Endodermal cell (in vitro differentiated cells): ENCODE measurements at regions not wholly inside any gene's neighbourhood (a gene's known extent, or its start where the extent isn't known, plus 50 kb on each side); places are given as distances from the start of the nearest gene placed in this dataset.
A peak's percentile ranks its signal among the peaks of the same experiment; 100 is the strongest.

Experiments used
- DNase-seq: peaks from one replicate; pipeline ENCODE4 v3.0.0-alpha.2; 2017
- H3K27ac ChIP-seq: 2 replicates; pipeline ENCODE4 v1.5.1; 2013; ENCODE audit warnings: mild to moderate bottlenecking, low read depth, low read length, moderate library complexity
- H3K27me3 ChIP-seq: 2 replicates; pipeline ENCODE4 v1.6.1; 2013; ENCODE audit warnings: mild to moderate bottlenecking, low read length, moderate library complexity; ENCODE audit not compliant: insufficient read depth, control insufficient read depth, poor library complexity, severe bottlenecking
- H3K36me3 ChIP-seq: 2 replicates; pipeline ENCODE4 v1.7.0; 2013; ENCODE audit warnings: mild to moderate bottlenecking, low read length, moderate library complexity; ENCODE audit not compliant: control insufficient read depth, insufficient read depth
- H3K4me1 ChIP-seq: one replicate; pipeline ENCODE4 v1.7.0; 2013; ENCODE audit warnings: low read length; ENCODE audit not compliant: control insufficient read depth, insufficient read depth
- H3K4me3 ChIP-seq: 2 replicates; pipeline ENCODE4 v1.5.1; 2013; ENCODE audit warnings: mild to moderate bottlenecking, low read length, moderate library complexity
- H3K9ac ChIP-seq: 2 replicates; pipeline ENCODE4 v1.6.1; 2013; ENCODE audit warnings: mild to moderate bottlenecking, low read length, moderate library complexity; ENCODE audit not compliant: poor library complexity, severe bottlenecking; ENCODE audit errors: extremely low read depth
- H3K9me3 ChIP-seq: 2 replicates; pipeline ENCODE4 v1.6.1; 2013; ENCODE audit warnings: mild to moderate bottlenecking, low read length, moderate library complexity; ENCODE audit not compliant: control insufficient read depth
- H3K27ac Mint-ChIP-seq: 2 replicates; pipeline ENCODE4 v1.8.0; 2020; ENCODE audit warnings: mixed read lengths
- H3K27me3 Mint-ChIP-seq: 2 replicates; pipeline ENCODE4 v1.8.0; 2021; ENCODE audit warnings: mild to moderate bottlenecking, mixed read lengths; ENCODE audit not compliant: insufficient read depth
- H3K36me3 Mint-ChIP-seq: 2 replicates; pipeline ENCODE4 v1.8.0; 2020; ENCODE audit warnings: low read depth, mixed read lengths
- H3K4me1 Mint-ChIP-seq: 2 replicates; pipeline ENCODE4 v1.8.0; 2020; ENCODE audit warnings: mixed read lengths
- H3K4me3 Mint-ChIP-seq: 2 replicates; pipeline ENCODE4 v1.8.0; 2020; ENCODE audit warnings: mild to moderate bottlenecking, moderate library complexity, mixed read lengths
- H3K9me3 Mint-ChIP-seq: 2 replicates; pipeline ENCODE4 v1.8.0; 2020; ENCODE audit warnings: mild to moderate bottlenecking, mixed read lengths
- CTCF ChIP-seq: fragments of 200-600 bp; sonication (generic); conservative IDR thresholded peaks from 2 replicates; pipeline ENCODE4 v1.5.0; 2021; ENCODE audit warnings: antibody characterized with exemption, mild to moderate bottlenecking
- WGBS, 2 experiments: methylation state at CpG; one replicate each; pipeline versions ENCODE4 v1.1.5 to v1.1.7; 2013; ENCODE audit warnings: missing lambda C conversion rate in 2 of 2, mixed read lengths in 1 of 2; ENCODE audit not compliant: insufficient coverage in 1 of 2, insufficient read length in 1 of 2; 5-methylcytosine and 5-hydroxymethylcytosine counted together

GRCh38 chr21:15531986-15532385 is 197.8 kb upstream of the USP25 start:
- H3K27me3 ChIP-seq = no peaks in the 10 kb centered on the region

GRCh38 chr21:15533618-15534017 is 196.2 kb upstream of the USP25 start:
- Histone ChIP-seq H3K4me1 (no peaks in the 10 kb centered on the region), H3K9me3 (peaks cover 17% of the 10 kb centered on the region), H3K36me3 (no peaks in the 10 kb centered on the region), H3K4me3 (no peak overlapping the region), H3K9ac (no peak overlapping the region), H3K27me3 (no peaks in the 10 kb centered on the region), H3K27ac (no peak overlapping the region)
- Mint-ChIP-seq H3K4me3 (no peak overlapping the region), H3K9me3 (peaks cover 8% of the 10 kb centered on the region), H3K27me3 (no peaks in the 10 kb centered on the region), H3K4me1 (no peaks in the 10 kb centered on the region), H3K36me3 (no peaks in the 10 kb centered on the region), H3K27ac (no peak overlapping the region)
- no peak for TF ChIP-seq CTCF
- 83 to 89% methylated on average over 2 to 4 of the region's 4 CpGs for WGBS, 2 experiments
- no peak for DNase-seq

More at GRCh38 chr21:15531986-15532385, 197.8 kb upstream of the USP25 start:
- H3K4me3 Mint-ChIP-seq = no peak overlapping the region
- no peak overlapping the region for H3K9ac ChIP-seq
- H3K36me3 Mint-ChIP-seq = no peaks in the 10 kb centered on the region
- H3K36me3 ChIP-seq = no peaks in the 10 kb centered on the region
- H3K9me3 ChIP-seq = peaks cover 17% of the 10 kb centered on the region
- H3K27me3 Mint-ChIP-seq = no peaks in the 10 kb centered on the region
- no peak for TF ChIP-seq CTCF
- H3K9me3 Mint-ChIP-seq = peaks cover 8% of the 10 kb centered on the region
- no peaks in the 10 kb centered on the region for H3K4me1 Mint-ChIP-seq
- WGBS, 2 experiments = 91 to 100% methylated on average over 3 of the region's 3 CpGs
- H3K27ac Mint-ChIP-seq = no peak overlapping the region
- no peaks in the 10 kb centered on the region for H3K4me1 ChIP-seq
- H3K27ac ChIP-seq = no peak overlapping the region
- no peak overlapping the region for H3K4me3 ChIP-seq
- DNase-seq = no peak

- Mint-ChIP-seq H3K4me1 (no peaks in the 10 kb centered on the region), H3K36me3 (no peaks in the 10 kb centered on the region), H3K4me3 (no peak overlapping the region), H3K27me3 (no peaks in the 10 kb centered on the region), H3K9me3 (peaks cover 8% of the 10 kb centered on the region), H3K27ac (no peak overlapping the region)
- Histone ChIP-seq H3K9me3 (peaks cover 17% of the 10 kb centered on the region), H3K4me3 (no peak overlapping the region), H3K27ac (no peak overlapping the region), H3K4me1 (no peaks in the 10 kb centered on the region), H3K27me3 (no peaks in the 10 kb centered on the region), H3K36me3 (no peaks in the 10 kb centered on the region), H3K9ac (no peak overlapping the region)
- no peak for DNase-seq
- 82 to 88% methylated on average over 2 to 4 of the region's 4 CpGs for WGBS, 2 experiments
- TF ChIP-seq CTCF = peak; percentile 31
These were observed 195.3 kb upstream of the USP25 start for GRCh38 chr21:15534450-15534886.
